ENCODE measurements at regions not wholly inside any gene's neighbourhood (a gene's known extent, or its start where the extent isn't known, plus 50 kb on each side); places are given as distances from the start of the nearest gene placed in this dataset.

GRCh38 chr7:149627911-149628310 lies 130.3 kb upstream of the ZNF746 start:
- no peak overlapping the region for H3K4me2 ChIP-seq (ENCODE audit: low read length)
- H3K9me3 ChIP-seq (ENCODE audit: low read length): no peaks in the 10 kb centered on the region
- no peak overlapping the region for H3K4me3 ChIP-seq (ENCODE audit: low read depth, low read length, poor library complexity, severe bottlenecking)
- H4K20me1 ChIP-seq (ENCODE audit: insufficient read depth, low read length): no peaks in the 10 kb centered on the region
- H3K36me3 ChIP-seq (ENCODE audit: insufficient read depth, low read length): no peaks in the 10 kb centered on the region
- H3K9me2 ChIP-seq (ENCODE audit: low read depth, low read length): no peaks in the 10 kb centered on the region
- peaks cover 17% of the 10 kb centered on the region for H3K4me1 ChIP-seq (ENCODE audit: insufficient read depth, low read length, severe bottlenecking)
- H3K79me2 ChIP-seq (ENCODE audit: insufficient read depth, low read length): no peaks in the 10 kb centered on the region
- no peak overlapping the region for H2AFZ ChIP-seq (ENCODE audit: low read length)
- TF ChIP-seq CTCF (IDR thresholded peaks at IDR 0.05; ENCODE audit: low read length) (no peak), EZH2 (IDR thresholded peaks at IDR 0.05; ENCODE audit: borderline replicate concordance, low read length) (no peak)
- H3K27me3 ChIP-seq (ENCODE audit: insufficient read depth, low read length): peaks cover 9% of the 10 kb centered on the region; the same call in 1 of the 2 replicates
- no peak overlapping the region for H3K27ac ChIP-seq (ENCODE audit: low read depth, low read length, poor library complexity, severe bottlenecking)
- no peaks in the 10 kb centered on the region for H3F3A ChIP-seq (ENCODE audit: insufficient read depth, low read length)
- H3K9ac ChIP-seq (ENCODE audit: low read length): no peak overlapping the region

- TF ChIP-seq EZH2 (IDR thresholded peaks at IDR 0.05; ENCODE audit: borderline replicate concordance, low read length) (no peak), CTCF (IDR thresholded peaks at IDR 0.05; ENCODE audit: low read length) (no peak)
- no peaks in the 10 kb centered on the region for H3K9me2 ChIP-seq (ENCODE audit: low read depth, low read length)
- H3K27ac ChIP-seq (ENCODE audit: low read depth, low read length, poor library complexity, severe bottlenecking): no peak overlapping the region
- no peaks in the 10 kb centered on the region for H3K36me3 ChIP-seq (ENCODE audit: insufficient read depth, low read length)
- H3K4me2 ChIP-seq (ENCODE audit: low read length): no peak overlapping the region
- H3K79me2 ChIP-seq (ENCODE audit: insufficient read depth, low read length): no peaks in the 10 kb centered on the region
- H3K9ac ChIP-seq (ENCODE audit: low read length): no peak overlapping the region
- peaks cover 26% of the 10 kb centered on the region for H3K4me1 ChIP-seq (ENCODE audit: insufficient read depth, low read length, severe bottlenecking)
- no peak overlapping the region for H3K4me3 ChIP-seq (ENCODE audit: low read depth, low read length, poor library complexity, severe bottlenecking)
- no peaks in the 10 kb centered on the region for H3F3A ChIP-seq (ENCODE audit: insufficient read depth, low read length)
- H3K9me3 ChIP-seq (ENCODE audit: low read length): no peaks in the 10 kb centered on the region
- no peaks in the 10 kb centered on the region for H4K20me1 ChIP-seq (ENCODE audit: insufficient read depth, low read length)
- H2AFZ ChIP-seq (ENCODE audit: low read length): no peak overlapping the region
- H3K27me3 ChIP-seq (ENCODE audit: insufficient read depth, low read length): peaks cover 9% of the 10 kb centered on the region; the same call in 1 of the 2 replicates
Observed at GRCh38 chr7:149626972-149627371, 129.4 kb upstream of the ZNF746 start.

GRCh38 chr7:149625947-149626392 lies 128.4 kb upstream of the ZNF746 start:
- Histone ChIP-seq H2AFZ (ENCODE audit: low read length) (no peak overlapping the region), H3K9ac (ENCODE audit: low read length) (no peak overlapping the region), H3K36me3 (ENCODE audit: insufficient read depth, low read length) (peaks cover 2% of the 10 kb centered on the region; the same call in 1 of the 2 replicates), H3K4me3 (ENCODE audit: low read depth, low read length, poor library complexity, severe bottlenecking) (no peak overlapping the region), H3K27me3 (ENCODE audit: insufficient read depth, low read length) (peaks cover 9% of the 10 kb centered on the region; the same call in 1 of the 2 replicates), H3K9me2 (ENCODE audit: low read depth, low read length) (no peaks in the 10 kb centered on the region), H3K79me2 (ENCODE audit: insufficient read depth, low read length) (no peaks in the 10 kb centered on the region), H4K20me1 (ENCODE audit: insufficient read depth, low read length) (no peaks in the 10 kb centered on the region), H3K4me1 (ENCODE audit: insufficient read depth, low read length, severe bottlenecking) (peaks cover 36% of the 10 kb centered on the region), H3F3A (ENCODE audit: insufficient read depth, low read length) (no peaks in the 10 kb centered on the region), H3K4me2 (ENCODE audit: low read length) (no peak overlapping the region), H3K9me3 (ENCODE audit: low read length) (no peaks in the 10 kb centered on the region), H3K27ac (ENCODE audit: low read depth, low read length, poor library complexity, severe bottlenecking) (no peak overlapping the region)
- TF ChIP-seq EZH2 (IDR thresholded peaks at IDR 0.05; ENCODE audit: borderline replicate concordance, low read length) (no peak), CTCF (IDR thresholded peaks at IDR 0.05; ENCODE audit: low read length) (no peak)
